Brain pericyte (primary cell): ENCODE measurements at regions not wholly inside any gene's neighbourhood (a gene's known extent, or its start where the extent isn't known, plus 50 kb on each side); places are given as distances from the start of the nearest gene placed in this dataset.

Source experiments
- DNase-seq: peaks from one replicate; pipeline ENCODE4 v3.0.0-alpha.2; 2012; ENCODE audit warnings: low read depth, low spot score

DNA sequence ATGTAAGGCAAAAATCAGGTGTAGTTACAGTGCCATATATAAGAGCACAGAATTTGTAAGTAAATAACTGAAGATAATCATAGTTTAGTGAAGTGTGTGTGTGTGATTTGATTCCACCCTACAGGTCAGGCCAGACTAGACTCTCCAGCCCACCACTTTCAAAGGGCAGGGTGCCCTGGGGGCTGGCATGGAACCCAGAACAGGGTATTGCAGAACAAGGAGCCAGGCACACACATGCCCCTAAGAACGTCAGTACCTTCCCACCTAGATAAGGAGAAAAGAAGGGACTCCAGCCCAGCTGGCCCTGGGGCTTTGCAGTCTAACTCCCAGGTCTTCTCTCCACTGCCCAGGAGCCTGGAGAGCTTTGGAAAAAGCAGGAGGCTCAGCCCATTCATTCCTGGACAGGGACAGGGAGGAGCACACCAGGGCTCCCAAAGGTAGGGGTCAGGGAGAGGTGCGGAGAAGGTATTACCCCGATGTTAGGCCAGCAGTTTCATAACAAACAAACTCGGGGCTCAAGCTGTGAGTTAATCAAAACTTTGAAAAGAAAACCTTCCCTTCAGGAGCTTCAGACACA, 149.7 kb upstream of the VANGL1 start:
- DNase-seq, result no peak

DNA sequence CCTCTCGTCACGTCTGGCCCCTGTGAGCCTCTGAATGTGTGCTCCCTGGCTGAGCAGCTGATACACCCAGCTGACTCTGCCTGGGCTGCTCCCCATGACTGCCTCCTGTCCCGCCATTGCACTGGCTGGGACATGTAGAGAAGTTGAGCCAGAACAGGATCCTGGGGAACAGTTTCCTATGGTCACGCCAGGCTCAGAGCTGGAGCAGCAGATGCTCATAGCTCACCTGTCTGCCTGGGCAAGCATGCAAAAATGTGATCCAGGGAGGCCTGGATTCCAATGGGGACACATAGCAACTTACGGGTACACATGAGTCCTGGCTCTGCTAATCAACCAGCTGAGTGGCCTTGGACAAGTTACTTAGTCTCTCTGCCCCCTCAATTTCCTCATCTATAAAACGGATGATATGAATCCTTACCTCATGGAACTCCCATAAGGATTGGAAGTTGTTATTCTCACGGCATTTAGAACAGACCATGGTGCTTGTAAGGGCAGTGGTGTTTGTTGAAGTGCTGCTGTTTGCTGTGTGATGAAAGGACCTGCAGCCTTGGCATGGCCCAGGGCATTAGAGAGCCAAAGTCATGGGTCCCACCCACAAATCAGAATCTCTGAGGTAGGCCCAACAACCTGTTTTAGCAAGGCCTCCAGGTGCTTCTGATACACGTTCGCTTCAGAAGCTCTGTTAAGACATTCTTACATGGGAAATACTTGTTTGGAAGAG, 150.3 kb upstream of the VANGL1 start:
- no peak for DNase-seq

DNA sequence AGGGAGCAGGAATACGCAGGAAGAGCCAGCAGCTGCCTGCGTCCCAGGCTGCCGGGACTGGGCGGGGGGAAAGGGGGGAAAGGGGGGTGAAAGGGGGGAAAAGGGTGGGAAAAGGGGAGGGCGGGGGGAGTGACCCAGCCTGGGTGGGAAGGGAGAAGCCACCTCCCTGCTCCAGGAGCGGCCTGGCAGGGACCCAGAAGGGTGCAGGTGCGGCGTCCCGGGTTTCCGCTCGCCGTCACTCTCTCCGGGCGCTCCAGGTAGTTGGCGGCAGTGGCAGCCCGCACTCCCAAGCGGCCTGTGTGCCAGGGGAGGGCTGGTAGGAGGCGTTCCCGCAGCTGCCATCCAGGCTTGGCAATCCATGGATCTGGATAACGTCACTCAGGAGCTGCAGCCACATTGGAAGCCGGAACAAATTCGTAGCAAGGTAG, 141.0 kb upstream of the NGF start:
- DNase-seq, result no peak

DNA sequence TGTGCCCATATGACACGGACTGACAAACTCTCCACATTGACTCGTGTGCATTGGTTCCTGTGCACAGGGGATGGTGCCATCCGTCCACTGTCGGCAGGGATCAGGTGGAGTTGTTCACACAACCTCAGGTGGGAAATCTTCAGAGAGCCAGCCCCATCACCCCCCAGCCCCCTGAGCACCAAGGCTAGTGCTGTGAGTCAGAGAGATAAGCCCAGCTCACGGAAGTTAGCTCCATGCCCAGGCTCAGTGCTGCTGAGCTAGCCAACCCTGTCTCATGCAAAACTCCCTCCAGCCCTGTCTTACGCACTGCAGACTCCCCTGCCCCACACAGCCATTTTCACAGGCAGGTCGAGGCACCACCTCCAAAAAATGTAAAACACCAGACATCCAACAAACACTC, 139.0 kb upstream of the NGF start:
- no peak for DNase-seq

DNA sequence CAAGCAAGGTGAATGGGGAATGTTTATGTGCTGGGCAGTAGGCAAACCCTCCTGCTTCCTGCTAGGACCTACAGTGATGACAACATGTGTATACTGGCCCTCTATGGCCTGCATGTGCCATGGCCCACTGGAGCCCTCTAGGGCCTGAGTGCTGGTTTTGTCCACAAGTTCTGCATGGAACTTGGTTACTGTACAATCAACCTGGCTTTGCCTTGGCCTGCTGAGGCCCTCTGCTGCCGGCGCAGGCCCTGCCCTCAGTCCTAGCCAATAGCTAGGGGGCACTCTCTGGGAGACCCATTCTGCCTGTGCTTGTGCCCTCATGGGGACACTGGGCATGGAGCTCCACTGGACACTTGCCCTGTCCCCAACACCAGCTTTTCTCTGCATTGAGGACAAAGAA, 138.6 kb upstream of the NGF start:
- DNase-seq, result no peak

DNA sequence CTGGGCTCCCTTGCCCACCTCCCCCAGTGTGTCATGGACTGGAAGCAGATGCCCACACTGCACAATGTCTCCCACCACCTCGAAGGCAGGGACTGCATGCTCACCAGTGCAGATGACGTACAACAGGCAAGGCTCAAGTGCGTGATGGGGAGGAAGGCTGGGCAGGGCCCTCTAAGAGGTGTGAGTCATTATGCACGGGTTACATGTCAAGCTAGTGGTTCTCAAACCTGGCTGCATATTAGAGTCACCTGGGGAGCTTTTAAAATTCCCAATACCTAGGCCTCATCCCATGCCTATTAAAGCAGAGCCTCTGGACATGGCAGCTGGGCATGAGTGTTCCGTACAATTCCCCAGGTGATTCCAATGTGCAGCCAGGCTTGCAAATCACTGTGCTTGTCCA, 137.9 kb upstream of the NGF start:
- no peak for DNase-seq

DNA sequence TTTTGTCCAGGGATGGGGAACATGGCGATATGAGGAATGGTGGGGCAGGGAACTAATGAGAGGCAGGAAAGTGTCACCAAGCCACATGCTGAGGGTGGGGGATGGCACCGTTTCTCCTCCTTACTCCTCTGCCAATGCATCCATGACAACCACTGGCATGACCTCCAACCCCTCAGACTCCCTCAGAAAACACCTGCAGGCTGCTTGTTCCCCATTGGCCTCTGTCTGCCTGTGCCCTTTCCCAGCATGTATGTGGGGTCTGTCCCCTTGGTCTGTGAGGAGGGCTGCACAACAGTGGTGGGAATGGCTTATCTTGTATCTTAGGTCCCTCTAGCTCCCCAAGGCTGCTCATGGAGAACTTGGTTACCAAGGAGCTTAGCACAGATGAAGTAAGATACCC, 137.2 kb upstream of the NGF start:
- DNase-seq, result no peak

DNA sequence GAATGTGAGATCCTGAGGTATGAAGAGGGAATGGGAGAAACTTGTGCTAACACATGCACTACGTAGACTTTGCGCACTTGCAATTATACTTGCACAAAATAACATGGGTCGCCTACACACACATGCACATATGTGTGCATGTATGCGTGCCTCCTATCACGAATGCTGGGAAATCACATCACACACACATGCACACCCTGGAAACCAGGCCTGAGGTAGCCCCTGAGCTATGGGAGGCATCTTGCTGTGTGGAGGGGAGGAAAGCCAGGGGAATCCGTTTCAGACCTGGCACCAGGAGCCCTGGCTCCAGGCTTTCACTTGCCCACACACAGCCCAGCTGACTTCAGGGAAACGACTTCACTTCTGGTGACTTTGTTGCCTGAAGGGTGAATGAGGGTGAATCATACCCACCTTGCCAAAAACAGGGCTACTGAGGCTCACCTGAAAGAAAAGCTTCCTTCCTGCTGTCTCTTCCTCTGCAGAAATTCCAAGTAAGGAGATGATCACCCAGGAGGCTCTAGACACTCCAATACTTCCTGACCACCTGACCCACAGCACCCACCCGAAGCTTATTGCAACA, 136.0 kb upstream of the NGF start:
- DNase-seq, result no peak

DNA sequence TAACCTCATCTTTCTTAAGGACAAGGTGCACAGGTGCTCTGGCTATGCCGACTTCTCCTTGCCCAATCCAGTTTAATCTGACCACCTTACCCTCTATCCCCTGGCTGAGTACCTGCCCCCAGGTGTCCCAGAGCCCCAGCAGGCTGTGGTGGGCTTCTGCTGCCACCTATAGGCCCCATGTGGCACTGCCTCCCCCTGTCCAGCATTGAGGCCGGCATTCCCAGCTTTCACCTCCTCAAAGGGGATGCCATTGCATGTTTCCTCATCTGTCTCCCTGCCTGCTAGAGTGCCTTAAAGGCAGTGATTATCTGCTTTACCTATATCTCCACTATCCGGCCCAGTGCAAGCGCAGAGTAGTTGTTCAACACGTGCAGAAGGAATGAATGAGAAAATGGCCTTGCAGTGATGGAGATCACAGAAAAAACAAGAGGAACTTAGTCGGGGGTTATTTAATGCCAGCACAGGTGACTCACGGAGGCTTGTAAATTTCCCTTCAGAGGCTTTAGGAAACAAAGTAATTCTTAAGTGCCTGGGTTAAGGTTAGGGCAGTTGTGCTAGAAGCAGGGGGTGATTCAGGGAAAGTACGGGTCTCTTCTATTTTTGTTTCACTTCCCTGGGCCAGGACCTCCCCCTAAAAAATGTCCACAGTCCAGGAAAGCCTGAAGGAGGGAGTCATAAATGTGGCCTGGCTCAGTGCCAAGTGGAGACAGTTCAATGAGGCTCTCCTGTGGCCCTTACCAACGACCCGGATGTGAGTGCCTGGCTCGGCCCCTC, 131.8 kb upstream of the NGF start:
- no peak for DNase-seq

DNA sequence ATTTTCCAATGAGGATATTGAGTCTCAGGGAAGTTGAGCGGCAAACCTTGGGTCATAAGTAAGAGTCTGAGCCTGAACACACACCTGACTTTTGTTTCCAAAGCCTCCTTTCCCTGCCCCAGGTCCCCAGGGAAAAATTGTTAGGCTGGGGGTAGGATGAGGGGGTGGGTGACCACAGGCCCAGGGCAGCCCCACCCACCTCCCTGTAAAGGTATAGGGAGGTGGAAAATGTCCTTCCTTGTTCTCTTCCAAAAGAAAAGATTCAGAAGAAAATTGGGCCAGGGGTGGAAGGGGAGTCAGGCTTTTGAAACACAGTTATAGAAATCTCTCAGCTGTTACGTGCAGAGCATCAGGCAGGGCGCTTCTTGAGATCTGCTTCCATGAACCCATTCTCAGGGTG, 129.7 kb upstream of the NGF start:
- no peak for DNase-seq

DNA sequence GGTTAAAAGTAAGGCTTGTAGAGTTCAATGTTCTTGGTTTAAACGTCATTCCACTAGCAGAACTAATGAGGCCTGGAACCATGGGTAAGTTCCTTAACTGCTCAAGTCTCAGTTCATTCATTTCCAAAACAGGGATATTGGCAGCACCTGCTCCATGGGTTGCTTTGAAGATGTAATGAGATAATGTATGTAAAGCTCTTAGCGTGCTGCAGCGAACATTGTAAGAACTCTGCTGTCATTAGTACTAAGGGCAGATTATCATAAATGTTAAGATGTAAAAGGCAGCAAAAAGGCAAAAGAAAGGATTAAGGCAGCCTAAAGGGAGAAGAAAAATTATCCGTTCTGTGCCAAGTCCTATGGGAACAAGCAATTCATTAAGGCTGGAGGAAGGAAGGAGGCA, 129.1 kb upstream of the NGF start:
- no peak for DNase-seq

DNA sequence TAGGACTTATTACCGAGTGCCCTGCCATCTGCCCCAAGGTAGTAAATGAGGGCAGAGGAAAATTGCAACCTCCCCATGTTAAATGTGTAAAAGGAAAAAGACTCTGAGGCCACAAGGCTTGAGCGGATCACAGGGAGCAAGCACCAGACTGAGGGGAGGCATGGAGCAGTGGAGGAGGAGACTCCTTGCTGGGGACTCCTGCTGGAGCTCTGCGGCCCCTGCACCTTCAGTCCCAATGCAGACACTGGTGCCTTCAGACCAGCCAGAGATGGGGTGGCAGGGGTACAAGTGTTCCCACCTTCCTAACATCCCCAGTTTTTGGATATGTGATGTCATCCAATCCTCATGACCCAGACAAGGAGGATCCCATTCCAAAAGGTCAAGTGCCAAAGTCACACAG, 128.4 kb upstream of the NGF start:
- no peak for DNase-seq

DNA sequence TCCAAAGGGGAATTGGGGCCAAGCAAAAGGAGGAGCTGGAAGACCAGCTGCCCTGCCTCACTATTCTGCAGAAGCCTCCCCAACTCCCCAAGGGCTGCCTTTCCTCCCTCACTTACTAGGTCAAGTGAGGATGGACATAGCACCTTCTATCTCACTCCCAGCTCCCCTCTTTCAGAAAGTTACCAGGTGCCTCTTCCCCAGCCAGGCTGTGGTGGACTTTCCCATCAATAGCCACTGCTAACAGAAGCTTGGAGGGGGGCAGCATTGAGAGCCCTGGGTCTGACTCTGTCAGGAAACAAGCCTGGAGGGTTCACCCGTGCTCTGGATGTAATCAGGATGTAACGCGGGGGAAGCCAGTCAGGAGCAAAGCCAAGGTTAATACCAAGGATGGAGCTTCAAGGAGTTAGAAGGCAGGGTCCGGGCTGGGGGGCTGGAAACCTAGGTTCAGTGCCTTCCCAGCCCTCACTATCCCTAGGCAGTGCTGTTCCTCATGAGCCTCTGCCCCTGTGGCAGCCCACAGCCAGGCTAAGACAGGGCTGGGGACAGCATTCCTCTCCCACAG, 127.8 kb upstream of the NGF start:
- DNase-seq, result no peak

DNA sequence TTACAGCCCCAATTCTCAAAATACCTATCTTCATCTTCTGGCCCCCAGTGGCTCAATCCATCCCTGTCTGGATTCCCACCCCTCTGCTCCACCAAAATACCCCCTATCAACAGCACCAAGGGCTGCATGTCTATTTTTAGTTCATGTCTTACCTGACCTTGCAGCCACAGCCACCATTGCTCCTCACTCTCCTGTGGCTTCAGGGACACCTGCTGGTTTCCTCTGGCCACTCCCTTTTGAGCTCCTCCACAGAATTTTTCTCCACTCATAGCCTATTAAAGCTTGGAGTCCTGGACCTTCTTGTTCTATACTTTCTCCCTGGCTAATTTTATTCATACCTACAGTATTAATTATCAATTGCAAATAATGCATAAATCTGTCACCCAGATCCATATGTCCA, 125.3 kb upstream of the NGF start:
- no peak for DNase-seq

DNA sequence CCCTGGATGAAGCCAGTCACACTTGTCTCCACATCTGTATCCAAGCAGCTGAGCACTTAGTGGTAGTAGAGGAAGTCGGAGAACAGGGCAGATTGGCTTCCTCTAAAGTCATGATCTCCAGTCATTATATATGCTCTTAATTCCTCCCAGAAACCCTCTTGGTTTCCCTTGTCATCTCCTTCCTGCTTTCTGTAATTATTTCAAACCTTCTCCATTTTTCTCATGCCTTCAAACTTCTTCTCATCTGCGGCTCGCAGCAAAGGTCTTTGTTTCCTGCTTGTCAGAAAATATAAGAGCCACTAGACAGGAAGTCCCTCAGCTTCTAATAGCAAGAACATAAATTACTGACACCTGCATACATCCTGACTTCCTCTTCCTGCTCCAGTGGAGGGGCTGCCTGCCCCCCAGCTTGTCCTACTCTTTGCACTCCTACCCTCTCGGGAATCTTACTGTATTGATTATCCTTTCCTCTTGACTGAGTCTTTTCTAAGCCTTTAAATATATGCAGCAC, 124.6 kb upstream of the NGF start:
- DNase-seq, result no peak

DNA sequence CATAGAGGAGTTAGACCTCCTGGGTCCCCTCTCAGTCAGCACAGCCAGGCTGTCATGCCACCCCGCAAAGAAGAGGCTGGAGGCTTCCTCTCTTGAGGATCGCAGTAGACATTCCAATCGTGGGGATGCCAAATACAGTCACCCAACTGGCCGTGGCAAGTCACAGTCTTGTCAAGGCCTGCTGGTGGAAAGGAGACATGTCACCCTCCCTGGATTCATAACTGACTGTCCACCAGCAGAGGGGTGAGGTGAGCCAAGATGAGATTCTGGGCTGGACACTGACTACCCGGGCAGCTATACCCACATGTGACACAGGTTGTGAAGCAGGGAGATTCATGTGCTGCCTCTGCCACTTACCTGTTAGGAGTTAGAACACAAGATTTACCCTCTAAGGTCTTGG, 123.5 kb upstream of the NGF start:
- no peak for DNase-seq

DNA sequence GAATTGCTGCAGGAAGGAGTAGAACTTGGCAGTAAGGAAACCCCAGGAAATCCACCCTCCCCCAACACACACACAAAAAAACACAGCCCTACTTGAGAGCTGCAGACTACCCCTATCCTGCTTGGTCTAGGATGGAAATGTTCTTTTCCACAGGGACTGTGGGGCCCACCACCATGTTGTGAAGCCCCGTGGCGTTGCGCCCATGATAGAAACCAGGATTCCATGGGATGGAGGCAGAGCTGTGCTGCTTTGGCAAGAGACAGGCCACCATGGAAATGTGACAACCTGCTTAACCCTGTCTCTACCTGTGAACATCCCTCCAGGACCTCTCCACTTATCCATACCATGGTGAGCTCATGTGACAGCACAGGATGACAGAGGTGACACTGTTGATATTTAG, 121.1 kb upstream of the NGF start:
- no peak for DNase-seq

DNA sequence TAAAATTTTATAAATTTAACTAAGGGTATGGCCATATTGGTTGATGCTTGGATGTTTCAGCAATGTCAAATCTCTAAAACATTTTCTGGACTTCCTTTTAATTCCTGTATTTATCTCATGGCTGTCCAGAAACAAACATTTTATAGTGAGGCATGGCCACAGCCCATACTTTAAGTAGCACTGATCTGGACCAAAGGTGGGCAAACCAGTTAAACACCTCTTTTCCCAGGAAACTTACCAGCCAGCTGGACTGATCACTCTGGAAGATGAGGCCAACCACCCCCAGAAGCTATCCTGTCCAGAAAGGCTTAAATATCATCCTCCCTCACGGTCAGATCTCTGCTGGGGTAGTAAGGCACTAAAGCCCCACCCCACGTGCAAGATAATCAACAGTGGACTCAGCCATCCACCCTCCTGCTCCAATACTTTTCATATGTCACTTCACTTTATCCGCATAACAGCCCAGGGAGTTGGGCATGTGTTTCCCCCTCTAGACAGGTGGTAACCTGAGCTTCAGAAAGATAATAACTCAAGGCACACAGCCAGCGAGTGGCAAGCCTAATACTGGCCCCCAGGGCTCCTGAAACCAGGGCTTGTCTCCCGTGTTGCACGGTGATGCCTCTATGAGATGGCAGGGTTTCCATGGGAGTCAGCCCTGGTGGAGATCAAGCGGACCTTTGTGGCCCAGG, 120.5 kb upstream of the NGF start:
- no peak for DNase-seq

DNA sequence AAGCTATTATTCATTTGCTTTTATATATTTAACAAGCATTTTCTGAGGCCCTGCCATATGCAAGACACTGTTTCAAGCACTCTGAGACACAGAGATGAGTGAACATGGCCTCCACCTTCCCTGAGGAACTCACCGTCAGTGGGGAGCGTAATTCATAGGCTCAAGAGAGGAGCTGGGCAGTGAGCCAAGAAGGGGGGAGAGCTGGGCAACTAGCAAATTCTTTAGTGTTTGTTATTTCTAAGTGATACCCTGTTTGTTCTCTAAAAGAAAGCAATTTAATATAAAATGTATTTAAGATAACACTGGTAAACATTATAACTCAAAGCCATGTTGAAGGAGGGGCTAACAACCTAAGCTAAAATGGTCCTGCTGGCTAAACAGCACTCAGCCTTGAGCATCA, 119.2 kb upstream of the NGF start:
- DNase-seq, result no peak

DNA sequence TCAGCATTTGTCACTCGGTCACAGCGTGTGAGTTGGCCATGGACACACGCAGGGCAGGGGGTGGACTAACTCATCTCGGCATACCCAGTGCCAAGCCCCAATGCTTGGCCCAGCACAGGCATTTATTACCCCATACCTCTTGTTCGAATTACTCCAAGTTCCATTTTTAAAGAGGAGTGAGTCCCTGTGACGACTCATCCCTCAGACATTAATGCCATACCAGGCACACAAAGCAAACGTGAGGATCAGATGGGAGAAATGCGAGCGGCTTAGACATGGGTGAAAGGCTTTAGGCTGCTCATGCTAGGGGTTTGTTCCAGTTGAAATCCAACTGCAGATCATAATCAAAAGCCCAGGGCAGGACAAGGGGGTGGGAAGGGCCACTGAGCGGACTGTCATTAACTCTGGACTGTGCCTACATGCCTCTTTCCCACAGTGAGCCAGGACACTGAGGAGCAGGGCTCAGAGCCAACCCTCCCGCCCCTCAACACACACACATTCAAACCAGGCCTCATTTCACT, 118.5 kb upstream of the NGF start:
- DNase-seq, result no peak

DNA sequence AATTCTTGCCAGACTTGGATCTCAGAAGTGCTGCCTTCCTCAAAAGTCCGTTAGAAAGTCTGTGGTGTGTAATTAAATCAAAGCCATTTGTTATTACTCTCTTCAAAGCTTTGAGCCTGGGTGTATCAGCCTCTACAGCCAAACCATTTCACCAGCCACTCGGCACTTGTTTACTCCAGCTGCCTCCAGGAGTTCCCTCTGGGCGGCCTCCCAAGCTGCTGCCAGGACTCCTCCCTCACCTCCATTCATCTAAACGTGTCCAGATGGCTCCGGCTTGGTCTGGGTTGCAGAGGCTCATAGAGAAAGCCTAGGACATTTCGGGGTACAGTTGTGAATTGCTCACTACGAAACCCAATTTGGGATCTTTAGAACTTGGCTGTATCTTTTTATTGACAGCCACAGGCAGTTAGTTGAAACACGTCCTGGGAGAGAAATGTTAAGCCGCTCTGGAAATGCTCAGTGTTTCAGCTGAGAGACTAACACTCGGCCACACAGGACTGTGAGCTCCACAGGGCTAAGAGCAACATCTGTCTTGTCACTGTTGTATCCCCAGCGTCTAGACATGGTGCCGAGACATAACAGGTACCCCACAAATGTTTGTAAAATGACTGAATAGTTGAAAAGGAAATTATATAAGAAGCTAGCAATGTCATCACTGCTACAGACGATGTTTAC, 116.9 kb upstream of the NGF start:
- DNase-seq, result no peak
